ENCODE measurements at regions not wholly inside any gene's neighbourhood (a gene's known extent, or its start where the extent isn't known, plus 50 kb on each side); places are given as distances from the start of the nearest gene placed in this dataset.

DNA sequence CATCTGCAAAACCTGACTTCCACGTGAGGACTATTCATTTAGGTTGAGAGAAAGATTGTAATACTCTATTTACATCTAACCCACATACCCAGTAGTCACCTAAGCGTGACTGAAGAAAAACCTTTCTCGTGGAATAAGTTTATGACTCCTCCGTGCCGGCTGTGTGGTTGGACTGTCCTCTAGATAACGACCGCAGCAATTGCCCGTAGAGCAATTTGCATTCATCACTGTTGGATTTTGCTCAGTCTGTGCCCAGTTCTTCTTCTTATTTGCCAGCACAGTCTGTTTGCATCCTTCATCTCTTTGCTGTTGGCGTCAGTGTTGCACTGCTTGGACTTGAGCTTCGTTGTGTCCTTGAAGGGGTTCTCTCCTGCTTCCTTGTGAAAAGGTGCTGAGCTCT lies 131.3 kb downstream of the CYB561 start:
- no peak overlapping the region for H3K9ac ChIP-seq (ENCODE audit: low read length)
- H3K9me3 ChIP-seq (ENCODE audit: low read length), result no peaks in the 10 kb centered on the region
- BruUV-seq (replicated peaks), result no TSS peak
- H3K27me3 ChIP-seq (ENCODE audit: low read length), result no peaks in the 10 kb centered on the region
- ChIA-PET POLR2A (ENCODE audit: unreplicated experiment) (no interaction called here), CTCF (no interaction called here)
- no peak overlapping the region for H2AFZ ChIP-seq (ENCODE audit: low read length)
- intact Hi-C loops (cut with micrococcal nuclease), result no loop called here
- ATAC-seq (no peak), DNase-seq (no peak)
- H3K9me2 ChIP-seq (replicated peaks; ENCODE audit: low read length), result no peaks in the 10 kb centered on the region
- no peaks in the 10 kb centered on the region for H3K79me2 ChIP-seq (ENCODE audit: low read length)
- H3K4me1 ChIP-seq (ENCODE audit: insufficient read depth, low read length), result no peaks in the 10 kb centered on the region
- no peaks in the 10 kb centered on the region for H4K20me1 ChIP-seq (ENCODE audit: low read length)
- H3K4me2 ChIP-seq (ENCODE audit: low read length), result no peak overlapping the region
- peaks cover 8% of the 10 kb centered on the region; the same call in 1 of the 2 replicates for H3K36me3 ChIP-seq (ENCODE audit: low read depth, low read length)
- H3K4me3 ChIP-seq (ENCODE audit: low read length), result no peak overlapping the region
- no peak for TF ChIP-seq CTCF (conservative IDR thresholded peaks at IDR 0.05; ENCODE audit: low read depth, low read length)
- no peak for TF ChIP-seq EZH2 (IDR thresholded peaks at IDR 0.05; ENCODE audit: low read length, unreplicated experiment)
- TF ChIP-seq EZH2phosphoT487 (IDR thresholded peaks at IDR 0.05; ENCODE audit: borderline replicate concordance, low read length), result no peak
- H3F3A ChIP-seq (ENCODE audit: low read length, unreplicated experiment), result no peaks in the 10 kb centered on the region
- no peak overlapping the region for H3K27ac ChIP-seq (ENCODE audit: low read length)

DNA sequence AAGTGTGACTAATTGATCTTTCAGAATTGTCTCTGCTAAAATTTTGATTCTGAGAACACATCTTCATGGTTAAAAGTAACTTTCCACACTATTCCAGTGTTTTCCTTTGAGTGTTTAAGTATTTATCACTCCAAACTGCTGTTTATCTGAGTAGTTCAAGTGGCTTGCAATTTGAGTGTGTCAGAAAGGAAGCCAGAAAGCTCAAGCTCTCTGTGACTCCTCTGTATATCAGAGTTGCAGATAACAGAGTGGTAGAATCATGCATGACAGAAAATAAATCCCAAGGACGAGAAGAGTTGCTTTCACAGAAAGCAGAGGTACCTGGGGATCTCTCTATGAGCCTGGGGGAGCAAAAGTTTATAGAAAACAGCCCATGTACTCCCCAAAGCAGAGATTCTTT lies 130.0 kb downstream of the CYB561 start:
- no peak for TF ChIP-seq EZH2 (IDR thresholded peaks at IDR 0.05; ENCODE audit: low read length, unreplicated experiment)
- no peak for TF ChIP-seq EZH2phosphoT487 (IDR thresholded peaks at IDR 0.05; ENCODE audit: borderline replicate concordance, low read length)
- no peak for TF ChIP-seq CTCF (conservative IDR thresholded peaks at IDR 0.05; ENCODE audit: low read depth, low read length)
- H3K36me3 ChIP-seq (ENCODE audit: low read depth, low read length), result peaks cover 8% of the 10 kb centered on the region; the same call in 1 of the 2 replicates
- no peak overlapping the region for H3K4me3 ChIP-seq (ENCODE audit: low read length)
- no peaks in the 10 kb centered on the region for H3K9me2 ChIP-seq (replicated peaks; ENCODE audit: low read length)
- CTCF ChIA-PET, result interaction anchor here (0.7 kb wide), 1 partner anchor 11 kb away, joined by 3 read pairs; no protein-coding TSS in a partner anchor
- no peaks in the 10 kb centered on the region for H3F3A ChIP-seq (ENCODE audit: low read length, unreplicated experiment)
- no peaks in the 10 kb centered on the region for H3K4me1 ChIP-seq (ENCODE audit: insufficient read depth, low read length)
- no TSS peak for BruUV-seq (replicated peaks)
- H3K27ac ChIP-seq (ENCODE audit: low read length), result no peak overlapping the region
- POLR2A ChIA-PET (ENCODE audit: unreplicated experiment), result interaction anchor here (0.6 kb wide), 1 partner anchor 513 kb away, joined by 3 read pairs; no protein-coding TSS in a partner anchor
- intact Hi-C loops (cut with micrococcal nuclease), result no loop called here
- no peaks in the 10 kb centered on the region for H4K20me1 ChIP-seq (ENCODE audit: low read length)
- H3K9ac ChIP-seq (ENCODE audit: low read length), result no peak overlapping the region
- no peak overlapping the region for H3K4me2 ChIP-seq (ENCODE audit: low read length)
- H3K9me3 ChIP-seq (ENCODE audit: low read length), result no peaks in the 10 kb centered on the region
- no peaks in the 10 kb centered on the region for H3K79me2 ChIP-seq (ENCODE audit: low read length)
- no peak for DNase-seq
- no peak for ATAC-seq
- no peaks in the 10 kb centered on the region for H3K27me3 ChIP-seq (ENCODE audit: low read length)
- H2AFZ ChIP-seq (ENCODE audit: low read length), result no peak overlapping the region

DNA sequence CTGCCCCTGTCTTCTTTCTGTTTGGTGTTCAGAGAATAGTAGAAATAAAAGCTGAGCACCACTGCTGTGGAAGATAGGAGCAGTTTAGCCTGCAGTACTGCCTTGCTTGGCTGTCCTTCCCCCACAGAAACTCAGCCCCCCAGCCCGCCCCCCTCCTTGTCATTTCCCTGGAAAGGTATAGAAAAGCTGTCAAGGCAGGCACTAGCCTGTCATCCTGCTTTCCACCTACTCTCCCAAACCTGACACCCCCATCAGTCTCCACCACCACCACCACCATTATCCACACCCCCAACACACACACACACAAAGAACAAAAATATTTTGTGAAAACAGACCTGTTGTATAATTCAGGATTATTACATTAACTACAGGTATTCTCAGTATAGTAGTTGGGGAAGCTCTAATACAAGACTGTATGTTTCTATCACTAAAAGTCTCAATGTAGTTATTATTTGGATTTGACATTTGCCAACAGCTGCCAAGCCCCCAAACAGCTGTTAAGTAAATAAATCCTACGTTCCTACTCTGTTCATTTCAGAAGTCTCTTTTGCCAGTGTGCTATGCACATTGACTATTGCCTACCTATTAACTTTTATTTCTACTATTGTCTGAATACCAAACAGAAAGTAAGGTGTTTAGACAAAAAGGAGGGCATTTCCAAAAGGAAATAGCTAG lies 128.8 kb downstream of the CYB561 start:
- Histone ChIP-seq H3K9ac (ENCODE audit: low read length) (no peak overlapping the region), H3K4me3 (ENCODE audit: low read length) (no peak overlapping the region), H3K27ac (ENCODE audit: low read length) (no peak overlapping the region), H4K20me1 (ENCODE audit: low read length) (no peaks in the 10 kb centered on the region), H3K36me3 (ENCODE audit: low read depth, low read length) (peaks cover 8% of the 10 kb centered on the region; the same call in 1 of the 2 replicates), H3K4me2 (ENCODE audit: low read length) (no peak overlapping the region), H3K9me3 (ENCODE audit: low read length) (no peaks in the 10 kb centered on the region), H3K79me2 (ENCODE audit: low read length) (no peaks in the 10 kb centered on the region), H3K4me1 (ENCODE audit: insufficient read depth, low read length) (no peaks in the 10 kb centered on the region), H3F3A (ENCODE audit: low read length, unreplicated experiment) (no peaks in the 10 kb centered on the region), H2AFZ (ENCODE audit: low read length) (no peak overlapping the region), H3K9me2 (replicated peaks; ENCODE audit: low read length) (no peaks in the 10 kb centered on the region), H3K27me3 (ENCODE audit: low read length) (no peaks in the 10 kb centered on the region)
- ATAC-seq, result no peak
- DNase-seq, result no peak
- intact Hi-C loops (cut with micrococcal nuclease), result no loop called here
- no TSS peak for BruUV-seq (replicated peaks)
- ChIA-PET CTCF (no interaction called here), POLR2A (ENCODE audit: unreplicated experiment) (no interaction called here)
- TF ChIP-seq CTCF (conservative IDR thresholded peaks at IDR 0.05; ENCODE audit: low read depth, low read length) (no peak), EZH2 (IDR thresholded peaks at IDR 0.05; ENCODE audit: low read length, unreplicated experiment) (no peak), EZH2phosphoT487 (IDR thresholded peaks at IDR 0.05; ENCODE audit: borderline replicate concordance, low read length) (no peak)

Measured in PC-3 (cell line).